Right atrium auricular region (tissue), 2 donors: ENCODE measurements at regions not wholly inside any gene's neighbourhood (a gene's known extent, or its start where the extent isn't known, plus 50 kb on each side); places are given as distances from the start of the nearest gene placed in this dataset.
A peak's percentile ranks its signal among the peaks of the same experiment; 100 is the strongest.

ENCODE experiments used
- DNase-seq: peaks from one replicate; pipeline ENCODE4 v3.0.0-alpha.2; 2019; ENCODE audit warnings: low spot score
- H3K27ac ChIP-seq, 2 donors: fragments of 200-600 bp; sonication (generic); 1 replicate in 1 of 2; 2 replicates in 1 of 2; pipeline ENCODE4 v1.5.1; 2016 to 2019
- H3K27me3 ChIP-seq, 2 donors: fragments of 200-600 bp; sonication (generic); one replicate each; pipeline versions ENCODE4 v1.5.1 to v1.6.0; 2017 to 2019
- H3K36me3 ChIP-seq: fragments of 200-600 bp; sonication (generic); one replicate; pipeline ENCODE4 v1.5.1; 2016
- H3K4me1 ChIP-seq, 2 donors: fragments of 200-600 bp; sonication (generic); one replicate each; pipeline versions ENCODE4 v1.5.1 to v1.6.0; 2017 to 2019
- H3K4me3 ChIP-seq, 2 donors: fragments of 200-600 bp; sonication (generic); 1 replicate in 1 of 2; 2 replicates in 1 of 2; pipeline ENCODE4 v1.5.1; 2017 to 2019; ENCODE audit warnings: mild to moderate bottlenecking in 1 of 2, moderate library complexity in 1 of 2
- H3K9me3 ChIP-seq, 2 donors: fragments of 200-600 bp; sonication (generic); one replicate each; pipeline ENCODE4 v1.5.1; 2019
- CTCF ChIP-seq, 2 donors: fragments of 200-600 bp; sonication (generic); IDR thresholded peaks; one replicate each; pipeline ENCODE4 v1.5.1; 2019; ENCODE audit warnings: antibody characterized with exemption in 2 of 2

- no peaks in the 10 kb centered on the region for H3K9me3 ChIP-seq
- peak overlapping the region; percentile 86 to 98 for H3K27ac ChIP-seq
- no peaks in the 10 kb centered on the region for H3K27me3 ChIP-seq
- H3K4me3 ChIP-seq = no peak overlapping the region
- no peaks in the 10 kb centered on the region for H3K36me3 ChIP-seq
- TF ChIP-seq CTCF (IDR thresholded peaks at IDR 0.05) = no peak
- peaks cover 0 to 74% of the 10 kb centered on the region in 2 donors for H3K4me1 ChIP-seq
- DNase-seq = peak; percentile 94
These were observed 97.4 kb downstream of the MCFD2 start for GRCh38 chr2:46818141-46818621.

DNA sequence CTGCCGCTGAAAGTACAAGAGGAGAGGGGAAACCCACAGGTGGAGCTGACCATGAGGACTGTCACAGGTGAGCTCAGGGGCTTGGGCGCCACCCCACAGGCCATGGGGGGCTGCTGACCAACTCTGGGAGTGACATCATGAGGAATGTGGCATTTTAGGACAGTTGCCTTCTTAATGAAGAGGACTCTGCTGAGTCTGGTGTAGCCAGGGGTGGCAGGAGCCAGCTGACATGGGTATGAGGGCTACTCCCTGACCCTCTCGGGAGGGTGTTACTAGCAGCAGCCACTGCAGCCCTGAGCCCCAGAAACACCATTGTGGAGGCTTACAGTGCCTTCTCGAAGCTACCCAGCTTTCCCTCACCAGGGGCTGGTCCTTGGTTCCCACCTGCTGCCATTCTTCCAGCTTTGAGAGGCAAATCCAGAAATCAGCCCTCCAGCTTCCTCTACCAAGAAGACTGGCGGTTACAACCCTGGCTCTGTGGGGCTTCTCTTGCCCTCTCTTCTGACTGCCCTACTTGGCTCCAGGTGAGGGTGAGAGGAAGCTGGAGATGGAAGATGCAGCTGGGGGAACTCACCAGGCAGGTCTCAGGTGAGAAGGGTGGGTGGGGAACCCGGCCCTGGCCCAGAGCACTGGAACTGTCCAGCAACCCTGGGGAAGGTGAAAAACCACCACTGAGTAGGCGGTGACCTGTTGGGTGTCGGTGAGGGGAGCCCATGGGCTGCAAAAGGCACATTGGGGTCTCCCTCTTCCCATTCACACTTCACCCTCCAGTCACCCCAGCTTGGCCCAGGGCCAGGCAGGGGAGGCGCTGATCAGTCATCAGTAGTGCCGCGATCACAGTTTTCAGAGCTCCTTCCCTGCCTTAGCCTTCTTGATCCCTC is 98.5 kb downstream of the MCFD2 start:
- TF ChIP-seq CTCF (IDR thresholded peaks at IDR 0.05) = no peak
- Histone ChIP-seq H3K27me3 (no peaks in the 10 kb centered on the region), H3K4me1 (peaks cover 0 to 78% of the 10 kb centered on the region in 2 donors)

DNA sequence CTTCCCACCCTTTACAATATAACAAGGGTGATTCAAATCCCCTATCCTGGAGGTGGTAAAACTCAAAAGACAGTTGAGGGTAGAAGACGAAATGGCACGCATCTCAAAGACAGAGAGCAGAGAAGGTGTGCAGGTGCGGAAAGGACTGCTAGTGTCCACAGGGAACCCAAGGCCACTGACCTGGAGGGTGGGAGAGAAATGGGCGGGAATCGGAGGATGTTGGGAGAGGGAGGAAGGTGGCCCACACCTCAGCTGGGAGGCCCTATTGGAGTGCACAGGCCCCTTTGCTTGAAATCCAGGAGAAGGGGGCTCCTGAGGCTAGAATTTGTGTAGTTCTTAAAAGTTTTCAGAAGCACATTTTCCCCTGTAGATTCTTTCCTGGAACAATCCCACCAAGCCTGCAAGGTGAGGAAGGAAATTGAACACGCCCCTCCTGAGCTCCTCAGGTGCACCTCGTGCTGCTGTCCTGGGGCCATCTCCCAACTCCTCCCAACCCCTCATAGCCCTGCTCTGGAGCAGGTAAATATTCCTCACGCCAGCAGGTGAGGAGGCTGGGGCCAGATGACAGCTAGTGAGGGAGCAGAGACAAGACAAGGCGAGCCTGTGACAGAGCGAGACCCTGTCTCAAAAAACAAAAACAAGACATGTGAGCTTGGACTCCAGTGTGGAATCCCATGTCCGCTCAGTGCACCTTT is 99.3 kb downstream of the MCFD2 start:
- Histone ChIP-seq H3K4me3 (no peak overlapping the region), H3K36me3 (no peaks in the 10 kb centered on the region), H3K9me3 (no peaks in the 10 kb centered on the region), H3K27me3 (no peaks in the 10 kb centered on the region), H3K4me1 (peaks cover 0 to 78% of the 10 kb centered on the region in 2 donors), H3K27ac (peak overlapping the region; percentile 86 to 98)
- no peak for DNase-seq
- no peak for TF ChIP-seq CTCF (IDR thresholded peaks at IDR 0.05)

More for the DNA sequence above, 98.5 kb downstream of the MCFD2 start:
- no peaks in the 10 kb centered on the region for H3K9me3 ChIP-seq
- peak overlapping the region; percentile 86 to 98 for H3K27ac ChIP-seq
- peak; percentile 56 for DNase-seq
- H3K4me3 ChIP-seq = no peak overlapping the region
- H3K36me3 ChIP-seq = no peaks in the 10 kb centered on the region

DNA sequence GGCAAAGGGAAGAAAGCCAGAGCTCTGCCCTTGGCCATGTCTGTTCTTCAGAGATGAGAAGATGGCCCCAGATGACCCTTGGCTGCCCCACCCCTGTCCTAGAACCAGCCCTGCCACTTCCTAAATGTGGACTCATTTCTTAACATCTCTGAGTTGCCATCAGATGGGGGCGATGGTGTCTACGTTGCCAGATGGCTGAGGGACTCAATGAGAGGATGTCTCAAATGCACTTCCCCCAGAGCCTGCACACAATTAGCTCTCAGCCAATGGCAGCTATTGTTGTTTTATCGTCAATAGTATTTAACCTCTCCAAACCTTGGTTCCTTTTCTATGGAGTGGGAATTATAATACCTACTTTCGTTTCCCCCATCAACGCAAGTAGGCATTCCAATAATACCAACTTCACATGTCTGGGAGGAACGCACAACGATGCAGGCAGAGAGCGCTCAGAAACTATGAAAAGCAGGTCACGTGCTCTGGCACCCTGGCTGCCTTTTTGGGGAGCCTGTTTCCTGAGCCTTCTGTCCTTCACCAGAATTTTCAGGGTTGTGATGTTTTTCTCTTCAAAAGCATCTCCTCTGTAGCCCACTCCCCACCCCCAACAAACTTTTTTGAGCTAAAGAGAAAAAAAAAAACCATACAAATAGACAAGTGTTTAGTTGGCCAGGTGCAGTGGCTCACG is 100.3 kb downstream of the MCFD2 start:
- Histone ChIP-seq H3K9me3 (no peaks in the 10 kb centered on the region), H3K4me1 (peaks cover 0 to 80% of the 10 kb centered on the region in 2 donors), H3K4me3 (no peak overlapping the region), H3K27ac (peak overlapping the region; percentile 76 to 98), H3K36me3 (no peaks in the 10 kb centered on the region), H3K27me3 (no peaks in the 10 kb centered on the region)
- DNase-seq = no peak
- TF ChIP-seq CTCF (IDR thresholded peaks at IDR 0.05) = no peak

GRCh38 chr2:46814160-46814961 is 101.2 kb downstream of the MCFD2 start:
- no peak for TF ChIP-seq CTCF (IDR thresholded peaks at IDR 0.05)
- DNase-seq = peak; percentile 89
- Histone ChIP-seq H3K9me3 (no peaks in the 10 kb centered on the region), H3K4me3 (no peak overlapping the region), H3K27ac (peak overlapping the region; percentile 76 to 98), H3K27me3 (no peaks in the 10 kb centered on the region), H3K4me1 (peaks cover 0 to 79% of the 10 kb centered on the region in 2 donors), H3K36me3 (no peaks in the 10 kb centered on the region)
